GM21381 (cell line): ENCODE measurements at regions not wholly inside any gene's neighbourhood (a gene's known extent, or its start where the extent isn't known, plus 50 kb on each side); places are given as distances from the start of the nearest gene placed in this dataset.
A peak's percentile ranks its signal among the peaks of the same experiment; 100 is the strongest.

Source experiments
- ATAC-seq: cut with Tn5 transposase; IDR thresholded peaks from one replicate; pipeline ENCODE4 v1.9.1; 2021; ENCODE audit warnings: mild to moderate bottlenecking, moderate library complexity; ENCODE audit not compliant: unreplicated experiment

DNA sequence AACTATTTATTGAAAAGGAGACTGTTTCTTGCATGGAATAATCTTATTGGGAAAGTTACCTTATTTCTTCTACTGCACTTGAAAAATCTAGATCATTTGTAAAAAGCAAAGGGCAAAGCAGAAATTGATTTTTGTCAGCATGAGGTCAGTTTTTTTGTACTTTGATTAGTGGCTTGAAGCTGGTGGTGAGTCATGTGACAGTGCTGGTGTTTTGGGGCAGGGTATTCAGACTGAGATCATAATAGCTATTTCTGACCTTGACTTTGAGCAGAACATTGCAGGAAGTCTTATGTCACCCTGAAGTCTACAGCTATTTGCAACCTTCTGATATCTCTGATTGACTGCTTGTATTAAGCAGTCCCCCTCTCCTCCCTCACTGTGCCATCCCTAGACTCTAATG is 66.3 kb upstream of the SORCS3 start:
- no peak for ATAC-seq

- ATAC-seq: no peak
Observed at GRCh38 chr10:104576611-104577010, 64.5 kb upstream of the SORCS3 start.

- ATAC-seq: no peak
Observed at GRCh38 chr10:104577163-104577562, 63.9 kb upstream of the SORCS3 start.

GRCh38 chr10:104577861-104578521 is 63.1 kb upstream of the SORCS3 start:
- no peak for ATAC-seq

GRCh38 chr10:104578671-104579070 is 62.4 kb upstream of the SORCS3 start:
- ATAC-seq: no peak

DNA sequence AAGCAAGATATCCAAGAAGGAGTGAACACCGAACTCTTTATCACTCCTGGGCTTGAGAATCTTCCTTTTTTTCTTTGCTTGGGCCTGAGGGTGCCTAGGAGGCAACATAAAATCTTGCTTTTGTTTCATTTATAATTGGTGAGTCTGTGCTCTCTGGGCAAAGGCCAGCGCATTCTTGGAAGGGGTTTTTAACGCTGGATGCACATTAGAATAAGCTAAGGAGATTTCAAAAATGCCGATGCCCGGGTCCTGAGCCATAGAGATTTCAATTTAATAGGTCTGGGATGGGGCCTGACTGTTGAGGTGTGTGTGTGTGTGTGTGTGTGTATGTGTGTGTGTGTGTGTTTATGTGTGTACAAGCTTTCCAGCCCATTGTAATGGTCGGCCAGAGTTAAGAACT is 62.0 kb upstream of the SORCS3 start:
- no peak for ATAC-seq

GRCh38 chr10:104580321-104580720 is 60.8 kb upstream of the SORCS3 start:
- no peak for ATAC-seq

DNA sequence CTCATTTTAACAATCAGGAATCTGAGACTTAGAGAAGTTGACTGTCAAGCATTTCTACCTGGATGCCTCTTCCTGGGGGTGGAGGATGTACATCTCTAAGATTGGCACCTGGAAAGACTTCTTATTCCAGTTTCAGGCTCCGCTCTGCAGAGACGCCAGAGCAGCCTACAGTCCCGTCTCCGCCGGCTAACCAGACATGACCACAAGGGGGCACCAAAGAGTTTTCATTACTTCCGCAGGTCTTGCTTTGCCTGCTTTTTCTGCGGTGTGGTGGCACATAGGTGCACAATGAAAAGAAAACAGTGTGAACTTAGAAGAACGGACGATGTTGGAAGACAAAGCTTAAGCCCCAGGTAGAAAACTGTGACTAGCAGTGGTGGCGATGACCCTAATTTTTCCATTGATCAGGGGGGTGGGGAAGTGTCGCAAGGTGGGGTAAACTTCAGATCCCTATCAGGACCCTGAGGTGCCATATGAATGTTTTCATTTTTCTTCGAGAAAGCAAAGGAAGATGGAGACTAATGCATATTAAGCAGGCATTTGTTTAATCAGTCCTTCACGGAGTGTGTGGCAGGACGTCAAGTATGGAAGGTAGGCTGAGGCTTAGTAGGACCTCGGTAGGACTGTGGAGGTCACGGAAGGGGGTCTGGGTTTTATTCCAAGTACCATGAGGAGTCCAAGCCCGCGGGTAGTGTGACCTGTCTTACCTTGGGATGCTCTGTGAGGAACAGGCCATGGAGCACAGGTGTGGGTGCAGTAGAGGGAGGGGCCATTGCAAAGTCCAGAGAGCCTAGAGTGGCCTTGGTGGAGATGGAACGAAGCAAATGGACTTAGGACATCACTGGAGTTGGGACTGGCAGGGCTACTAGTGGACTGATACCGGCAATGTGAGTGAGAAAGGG is 60.1 kb upstream of the SORCS3 start:
- ATAC-seq: peak; percentile 84

DNA sequence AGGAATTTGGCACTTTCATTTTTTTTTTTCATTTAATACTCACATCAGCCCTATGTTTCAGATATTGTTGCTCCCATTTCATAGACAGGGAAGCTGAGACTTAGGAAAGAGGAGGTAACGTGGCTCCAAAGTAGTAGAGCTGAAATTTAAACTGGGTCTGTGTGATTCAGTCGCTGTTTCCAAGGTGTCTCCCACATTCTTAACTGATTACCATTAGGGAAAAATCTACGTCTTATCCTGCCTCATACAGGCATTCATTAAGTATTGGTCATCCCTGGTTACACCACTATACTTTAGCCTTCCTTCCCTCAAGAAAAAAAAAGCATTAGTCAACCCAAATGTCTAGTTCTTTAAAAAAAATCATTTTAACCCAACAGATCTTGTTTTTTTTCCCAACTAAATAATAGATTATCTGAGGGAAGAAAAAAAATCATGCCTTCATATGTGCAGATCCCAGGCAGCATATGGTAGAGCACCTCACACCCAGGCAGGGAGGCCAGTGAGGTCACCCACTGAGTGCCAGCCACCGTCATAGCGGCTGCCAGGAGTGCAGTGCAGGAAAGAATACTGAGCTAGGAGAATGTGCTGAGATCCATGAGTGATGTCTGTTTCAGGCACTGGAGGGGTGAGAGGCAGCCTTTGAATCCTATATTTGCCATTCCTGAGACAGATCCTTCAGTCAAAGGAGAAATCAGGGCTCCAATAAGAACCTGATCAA is 59.0 kb upstream of the SORCS3 start:
- ATAC-seq: no peak

DNA sequence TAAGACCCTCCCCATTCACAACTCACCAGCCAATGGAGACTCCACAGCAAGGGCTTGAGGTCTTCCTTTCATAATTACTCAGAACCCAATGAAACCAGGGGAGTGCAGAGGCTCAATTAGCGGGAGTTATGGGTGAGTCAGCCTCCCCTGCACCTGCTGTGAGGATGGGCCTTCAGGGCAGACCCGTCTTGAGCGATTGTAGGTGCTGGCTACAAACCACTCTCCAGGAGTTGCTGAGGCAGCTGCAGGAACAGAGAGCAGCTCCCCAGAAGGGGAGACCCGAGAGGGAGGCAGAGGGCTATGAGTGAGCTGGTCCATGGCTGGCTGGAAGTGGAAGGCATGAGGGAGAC is 58.5 kb upstream of the SORCS3 start:
- no peak for ATAC-seq

DNA sequence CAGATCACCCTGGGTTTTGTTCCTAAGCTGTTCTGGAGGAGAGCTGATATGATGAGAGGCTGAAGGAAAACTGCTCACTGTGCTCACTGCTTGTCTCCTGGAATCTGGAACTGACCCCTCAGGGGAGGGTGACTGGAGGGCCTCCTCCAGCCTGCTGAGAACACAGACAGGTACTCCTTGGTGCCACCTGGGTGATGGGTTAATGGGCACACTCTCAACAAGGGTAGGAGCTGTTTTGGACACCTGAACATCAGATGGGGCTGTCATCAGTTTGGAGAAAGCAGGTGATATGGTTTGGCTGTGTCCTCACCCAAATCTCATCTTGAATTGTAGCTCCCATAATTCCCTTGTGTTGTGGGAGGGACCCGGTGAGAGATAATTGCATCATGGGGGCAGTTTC is 58.1 kb upstream of the SORCS3 start:
- no peak for ATAC-seq

GRCh38 chr10:104584541-104584940 is 56.5 kb upstream of the SORCS3 start:
- no peak for ATAC-seq

GRCh38 chr10:104587751-104588150 is 53.3 kb upstream of the SORCS3 start:
- ATAC-seq: no peak

GRCh38 chr10:104589431-104589830 is 51.7 kb upstream of the SORCS3 start:
- ATAC-seq: no peak

GRCh38 chr10:104589871-104590270 is 51.2 kb upstream of the SORCS3 start:
- no peak for ATAC-seq
